Thoracic aorta (tissue), 2 donors: ENCODE measurements at regions not wholly inside any gene's neighbourhood (a gene's known extent, or its start where the extent isn't known, plus 50 kb on each side); places are given as distances from the start of the nearest gene placed in this dataset.

Experiments
- ATAC-seq: fragments of 150-250 bp; one replicate; pipeline ENCODE4 v1.8.0; 2017; ENCODE audit warnings: low read depth; ENCODE audit not compliant: insufficient number of reproducible peaks, low FRiP score
- DNase-seq: peaks from one replicate; pipeline ENCODE4 v3.0.0-alpha.2; 2020; ENCODE audit warnings: low spot score
- H3K27ac ChIP-seq, 2 donors: fragments of 200-600 bp; sonication (generic); 1 replicate in 1 of 2; 2 replicates in 1 of 2; pipeline ENCODE4 v1.5.1; 2016; ENCODE audit warnings: mild to moderate bottlenecking in 2 of 2, moderate library complexity in 2 of 2
- H3K27me3 ChIP-seq: fragments of 200-600 bp; sonication (generic); replicated peaks from 2 replicates; pipeline ENCODE4 v1.6.0; 2016; ENCODE audit warnings: mild to moderate bottlenecking; ENCODE audit not compliant: insufficient read depth
- H3K36me3 ChIP-seq: fragments of 200-600 bp; sonication (generic); one replicate; pipeline ENCODE4 v1.5.1; 2016
- H3K4me1 ChIP-seq, 2 donors: fragments of 200-600 bp; sonication (generic); 1 replicate in 1 of 2; 2 replicates in 1 of 2; pipeline versions ENCODE4 v1.5.1 to v1.6.0; 2016; ENCODE audit warnings: low read depth in 2 of 2, mild to moderate bottlenecking in 1 of 2; ENCODE audit not compliant: control insufficient read depth in 1 of 2
- H3K4me3 ChIP-seq: fragments of 200-600 bp; sonication (generic); 2 replicates; pipeline ENCODE4 v1.5.1; 2016; ENCODE audit warnings: mild to moderate bottlenecking
- H3K9me3 ChIP-seq: fragments of 200-600 bp; sonication (generic); 2 replicates; pipeline ENCODE4 v1.5.1; 2016
- TF ChIP-seq, protein P1 (sequence below): fragments of 200-600 bp; sonication (generic); IDR thresholded peaks from one replicate; pipeline ENCODE4 v1.5.1; 2019; ENCODE audit warnings: antibody characterized with exemption

DNA sequence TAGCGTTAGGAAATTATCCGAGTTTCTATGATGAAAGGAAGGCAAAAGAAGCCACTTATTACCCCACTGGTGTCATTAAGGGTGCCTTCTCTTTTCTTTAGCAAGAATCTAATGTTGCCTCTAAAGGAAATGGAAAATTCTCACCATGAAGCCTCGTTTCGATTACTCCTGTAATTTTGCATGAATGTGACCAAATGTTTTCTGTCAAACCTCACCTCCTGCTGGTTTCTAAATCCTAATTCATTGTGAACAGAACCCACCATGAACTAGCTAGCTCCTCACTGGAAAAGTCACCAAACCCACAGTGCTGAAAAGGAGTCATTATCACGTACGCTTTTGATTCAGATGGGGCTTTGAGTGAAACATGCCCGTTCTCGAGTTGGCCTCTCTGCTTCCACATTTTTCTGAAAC lies 119.9 kb downstream of the COPS8 start:
- Histone ChIP-seq H3K9me3 (no peaks in the 10 kb centered on the region), H3K4me1 (peaks cover 0 to 22% of the 10 kb centered on the region in 2 donors), H3K36me3 (no peaks in the 10 kb centered on the region), H3K27ac (no peak overlapping the region), H3K4me3 (no peak overlapping the region), H3K27me3 (no peaks in the 10 kb centered on the region)
- DNase-seq (no peak), ATAC-seq (no peak)
- TF ChIP-seq, protein P1, sequence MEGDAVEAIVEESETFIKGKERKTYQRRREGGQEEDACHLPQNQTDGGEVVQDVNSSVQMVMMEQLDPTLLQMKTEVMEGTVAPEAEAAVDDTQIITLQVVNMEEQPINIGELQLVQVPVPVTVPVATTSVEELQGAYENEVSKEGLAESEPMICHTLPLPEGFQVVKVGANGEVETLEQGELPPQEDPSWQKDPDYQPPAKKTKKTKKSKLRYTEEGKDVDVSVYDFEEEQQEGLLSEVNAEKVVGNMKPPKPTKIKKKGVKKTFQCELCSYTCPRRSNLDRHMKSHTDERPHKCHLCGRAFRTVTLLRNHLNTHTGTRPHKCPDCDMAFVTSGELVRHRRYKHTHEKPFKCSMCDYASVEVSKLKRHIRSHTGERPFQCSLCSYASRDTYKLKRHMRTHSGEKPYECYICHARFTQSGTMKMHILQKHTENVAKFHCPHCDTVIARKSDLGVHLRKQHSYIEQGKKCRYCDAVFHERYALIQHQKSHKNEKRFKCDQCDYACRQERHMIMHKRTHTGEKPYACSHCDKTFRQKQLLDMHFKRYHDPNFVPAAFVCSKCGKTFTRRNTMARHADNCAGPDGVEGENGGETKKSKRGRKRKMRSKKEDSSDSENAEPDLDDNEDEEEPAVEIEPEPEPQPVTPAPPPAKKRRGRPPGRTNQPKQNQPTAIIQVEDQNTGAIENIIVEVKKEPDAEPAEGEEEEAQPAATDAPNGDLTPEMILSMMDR = no peak

DNA sequence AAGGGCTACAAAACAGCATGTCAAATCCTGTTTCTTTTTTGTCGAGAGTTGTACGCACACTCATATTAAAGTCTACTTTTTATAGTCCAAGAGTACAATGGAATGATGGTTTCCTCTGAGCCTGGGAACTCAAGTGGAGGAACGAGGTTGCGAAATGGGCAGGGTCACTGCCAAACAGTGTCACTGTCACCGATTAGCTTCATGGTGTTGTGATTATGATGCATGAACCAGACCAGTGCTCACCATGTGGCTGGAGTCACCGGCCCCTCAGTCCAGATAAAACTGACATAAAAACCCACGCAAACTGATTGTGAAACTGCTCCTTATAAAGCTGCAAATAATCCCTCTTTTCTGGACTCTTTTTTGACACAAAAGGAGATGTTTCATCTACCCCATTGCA lies 122.0 kb downstream of the COPS8 start:
- Histone ChIP-seq H3K27ac (no peak overlapping the region), H3K4me1 (peaks cover 0 to 17% of the 10 kb centered on the region in 2 donors), H3K9me3 (no peaks in the 10 kb centered on the region), H3K4me3 (no peak overlapping the region), H3K27me3 (no peaks in the 10 kb centered on the region), H3K36me3 (no peaks in the 10 kb centered on the region)
- TF ChIP-seq, protein P1 = no peak
- DNase-seq (peak; percentile 62), ATAC-seq (peak; percentile 61)

DNA sequence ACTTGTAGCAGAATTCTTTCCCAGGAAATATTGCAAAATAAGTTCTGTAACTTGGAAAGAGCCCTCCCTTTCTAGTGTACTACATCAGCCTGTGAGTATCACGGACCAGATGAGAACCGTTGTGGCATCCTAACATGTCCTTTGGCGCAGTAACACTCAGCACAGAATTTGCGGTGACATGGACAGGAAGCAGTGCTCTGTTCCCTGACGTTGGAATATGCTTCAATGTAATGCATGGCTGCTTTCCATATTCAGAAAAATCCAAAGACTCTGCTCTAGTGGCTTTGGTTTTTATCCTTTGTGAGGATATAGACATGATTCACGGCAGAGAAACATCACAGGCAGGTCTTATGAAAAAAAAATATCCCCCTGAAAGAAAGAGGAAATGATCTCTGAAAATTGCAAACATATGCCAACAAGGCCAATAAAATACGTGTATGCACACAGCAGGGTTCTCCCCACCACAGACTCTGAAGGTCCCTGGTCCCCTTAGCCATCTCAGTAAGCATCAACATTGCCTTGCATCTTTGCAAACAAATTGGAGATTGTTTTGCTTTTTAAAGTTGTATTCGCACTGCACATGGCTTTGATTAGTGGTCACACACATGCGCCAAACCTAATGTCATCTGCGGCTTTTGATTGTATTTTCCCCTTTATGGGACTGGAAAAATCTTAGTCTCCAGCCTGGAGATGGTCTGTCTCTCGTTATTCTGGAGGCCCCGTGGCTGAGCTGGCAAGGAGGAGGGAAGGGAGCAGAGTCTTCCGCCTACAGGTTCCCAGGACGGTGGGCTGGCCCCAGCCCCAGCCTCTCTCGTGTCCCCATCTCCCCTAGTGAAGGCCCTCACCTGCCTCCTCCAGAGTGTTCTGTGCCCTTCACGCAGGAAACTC lies 122.9 kb downstream of the COPS8 start:
- DNase-seq (no peak), ATAC-seq (no peak)
- Histone ChIP-seq H3K27ac (no peak overlapping the region), H3K4me3 (no peak overlapping the region), H3K9me3 (no peaks in the 10 kb centered on the region), H3K27me3 (no peaks in the 10 kb centered on the region), H3K4me1 (peaks cover 0 to 17% of the 10 kb centered on the region in 2 donors), H3K36me3 (no peaks in the 10 kb centered on the region)
- TF ChIP-seq, protein P1 = no peak

DNA sequence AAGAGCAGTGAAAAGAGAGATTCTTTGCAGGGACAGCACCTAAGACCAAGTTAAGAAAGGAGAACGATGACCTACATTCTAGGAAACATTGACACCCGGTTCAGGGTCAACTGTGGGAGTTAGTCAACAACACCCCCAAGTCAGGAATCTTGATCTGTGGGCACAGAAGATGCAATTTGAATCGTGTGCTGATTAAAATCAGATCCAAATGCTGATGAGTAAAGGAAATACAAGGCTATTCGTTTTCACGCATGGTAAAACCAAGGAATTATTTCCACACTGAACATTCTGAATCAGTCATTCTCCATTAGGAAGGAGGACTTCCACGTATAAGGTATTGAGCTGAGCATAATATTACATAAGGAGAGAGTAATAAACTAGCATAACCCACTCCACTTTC lies 124.2 kb downstream of the COPS8 start:
- Histone ChIP-seq H3K4me1 (peaks cover 0 to 17% of the 10 kb centered on the region in 2 donors), H3K27ac (no peak overlapping the region), H3K36me3 (no peaks in the 10 kb centered on the region), H3K9me3 (no peaks in the 10 kb centered on the region), H3K4me3 (no peak overlapping the region), H3K27me3 (no peaks in the 10 kb centered on the region)
- TF ChIP-seq, protein P1 = no peak
- ATAC-seq (no peak), DNase-seq (no peak)

DNA sequence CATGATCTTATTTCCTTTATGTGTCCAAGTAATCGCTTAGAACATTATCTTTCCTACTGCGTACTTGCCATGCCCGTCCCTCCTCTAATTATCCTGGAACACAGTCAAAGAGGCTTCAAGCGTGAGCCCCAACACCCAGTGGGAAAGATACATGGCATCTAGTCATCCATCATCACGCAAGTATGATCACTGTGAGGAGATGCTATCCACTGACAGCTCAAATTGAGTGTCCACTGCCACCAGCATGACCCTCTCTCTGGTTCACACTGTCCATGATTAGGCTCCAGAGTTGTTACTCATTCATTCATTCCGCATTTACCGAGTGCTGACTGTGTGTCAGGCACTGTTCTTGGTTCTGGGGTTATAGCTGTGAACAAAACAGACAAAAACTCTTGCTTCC lies 124.6 kb downstream of the COPS8 start:
- Histone ChIP-seq H3K36me3 (no peaks in the 10 kb centered on the region), H3K9me3 (no peaks in the 10 kb centered on the region), H3K4me1 (peaks cover 0 to 17% of the 10 kb centered on the region in 2 donors), H3K27ac (no peak overlapping the region), H3K4me3 (no peak overlapping the region), H3K27me3 (no peaks in the 10 kb centered on the region)
- ATAC-seq (no peak), DNase-seq (no peak)
- TF ChIP-seq, protein P1 = no peak
